Vagina (tissue), 2 donors: ENCODE measurements at regions not wholly inside any gene's neighbourhood (a gene's known extent, or its start where the extent isn't known, plus 50 kb on each side); places are given as distances from the start of the nearest gene placed in this dataset.

Source experiments
- CTCF ChIP-seq, 3 experiments: fragments of 450-650 bp in 2 of 3; fragments of 200-600 bp in 1 of 3; sonication (generic) in 1 of 3; IDR thresholded peaks; one replicate each; pipeline ENCODE4 v1.5.1; 2017 to 2019; ENCODE audit warnings: antibody characterized with exemption in 3 of 3, mild to moderate bottlenecking in 2 of 3, moderate library complexity in 2 of 3
- POLR2A ChIP-seq, 2 donors: fragments of 450-650 bp; IDR thresholded peaks; one replicate each; pipeline ENCODE4 v1.6.1; 2017; ENCODE audit warnings: antibody characterized with exemption in 2 of 2, mild to moderate bottlenecking in 2 of 2, moderate library complexity in 2 of 2

DNA sequence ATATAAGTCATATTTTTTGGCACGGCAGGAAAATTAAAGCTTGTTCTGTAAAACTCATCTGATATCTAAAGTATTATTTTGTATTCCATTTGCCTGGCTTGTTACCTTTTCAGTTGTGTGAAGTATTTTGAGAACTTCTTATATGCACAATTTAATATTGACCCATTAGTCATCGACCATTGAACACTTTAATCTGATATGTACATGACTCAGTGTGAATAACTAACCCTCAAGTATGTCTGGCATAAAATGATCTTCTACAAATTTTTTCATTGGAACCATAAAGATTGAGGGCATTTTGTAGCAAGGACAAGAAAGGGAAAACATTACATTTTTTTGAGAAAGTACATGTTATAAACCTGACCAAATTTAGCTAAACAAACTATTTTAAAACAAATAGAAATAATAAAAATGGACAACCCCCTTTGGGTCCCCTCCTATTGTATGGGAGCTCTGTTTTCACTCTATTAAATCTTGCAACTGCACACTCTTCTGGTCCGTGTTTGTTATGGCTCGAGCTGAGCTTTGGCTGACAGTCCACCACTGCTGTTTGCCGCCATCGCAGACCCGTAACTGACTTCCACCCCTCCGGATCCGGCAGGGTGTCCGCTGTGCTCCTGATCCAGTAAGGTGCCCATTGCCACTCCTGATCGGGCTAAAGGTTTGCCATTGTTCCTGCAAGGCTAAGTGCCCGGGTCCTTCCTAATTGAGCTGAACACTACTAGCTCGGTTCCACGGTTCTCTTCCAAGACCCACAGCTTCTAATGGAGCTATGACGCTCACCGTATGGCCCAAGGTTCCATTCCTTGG, 118.8 kb downstream of the SLC6A15 start:
- TF ChIP-seq CTCF (IDR thresholded peaks at IDR 0.05) (no peak), POLR2A (IDR thresholded peaks at IDR 0.05) (no peak)
